ENCODE measurements at regions not wholly inside any gene's neighbourhood (a gene's known extent, or its start where the extent isn't known, plus 50 kb on each side); places are given as distances from the start of the nearest gene placed in this dataset.

DNA sequence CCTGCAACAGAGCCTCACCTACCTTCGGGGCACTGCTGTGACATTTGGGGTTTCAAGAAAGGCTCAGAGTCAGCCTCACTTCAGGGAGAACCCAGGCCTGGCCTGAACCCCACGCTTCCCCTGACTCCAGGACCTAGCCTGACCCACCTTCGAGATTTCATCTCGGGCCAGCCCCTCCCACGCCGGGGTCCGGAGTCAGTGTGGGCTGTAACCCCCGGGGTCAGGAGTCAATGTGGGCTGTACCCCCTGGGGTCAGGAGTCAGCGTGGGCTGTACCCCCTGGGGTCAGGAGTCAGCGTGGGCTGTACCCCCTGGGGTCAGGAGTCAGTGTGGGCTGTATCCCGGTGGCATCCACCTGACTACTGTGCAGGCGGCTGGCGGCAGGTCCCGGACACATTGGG lies 183.0 kb upstream of the RAB4A start:
- TF ChIP-seq POLR2A (IDR thresholded peaks at IDR 0.05): no peak
- TF ChIP-seq, protein P1, sequence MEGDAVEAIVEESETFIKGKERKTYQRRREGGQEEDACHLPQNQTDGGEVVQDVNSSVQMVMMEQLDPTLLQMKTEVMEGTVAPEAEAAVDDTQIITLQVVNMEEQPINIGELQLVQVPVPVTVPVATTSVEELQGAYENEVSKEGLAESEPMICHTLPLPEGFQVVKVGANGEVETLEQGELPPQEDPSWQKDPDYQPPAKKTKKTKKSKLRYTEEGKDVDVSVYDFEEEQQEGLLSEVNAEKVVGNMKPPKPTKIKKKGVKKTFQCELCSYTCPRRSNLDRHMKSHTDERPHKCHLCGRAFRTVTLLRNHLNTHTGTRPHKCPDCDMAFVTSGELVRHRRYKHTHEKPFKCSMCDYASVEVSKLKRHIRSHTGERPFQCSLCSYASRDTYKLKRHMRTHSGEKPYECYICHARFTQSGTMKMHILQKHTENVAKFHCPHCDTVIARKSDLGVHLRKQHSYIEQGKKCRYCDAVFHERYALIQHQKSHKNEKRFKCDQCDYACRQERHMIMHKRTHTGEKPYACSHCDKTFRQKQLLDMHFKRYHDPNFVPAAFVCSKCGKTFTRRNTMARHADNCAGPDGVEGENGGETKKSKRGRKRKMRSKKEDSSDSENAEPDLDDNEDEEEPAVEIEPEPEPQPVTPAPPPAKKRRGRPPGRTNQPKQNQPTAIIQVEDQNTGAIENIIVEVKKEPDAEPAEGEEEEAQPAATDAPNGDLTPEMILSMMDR (IDR thresholded peaks at IDR 0.05 in 4 of 5, conservative IDR thresholded peaks at IDR 0.05 in 1 of 5): no peak

All from gastrocnemius medialis (tissue), 4 donors.